CD14-positive monocyte (primary cell): ENCODE measurements at regions not wholly inside any gene's neighbourhood (a gene's known extent, or its start where the extent isn't known, plus 50 kb on each side); places are given as distances from the start of the nearest gene placed in this dataset.

Experiments used
- DNase-seq, 3 donors: peaks; one replicate each; pipeline ENCODE4 v3.0.0-alpha.2; 2011 to 2022
- H2AFZ ChIP-seq: 2 replicates; pipeline ENCODE4 v1.6.0; 2012; ENCODE audit warnings: mild to moderate bottlenecking, low read depth, low read length, inconsistent platforms; ENCODE audit not compliant: insufficient read depth, poor library complexity, severe bottlenecking
- H3K27ac ChIP-seq, 2 donors: 1 replicate in 1 of 2; 2 replicates in 1 of 2; pipeline ENCODE4 v1.5.1; 2012 to 2013; ENCODE audit warnings: low read length in 2 of 2, control low read depth in 1 of 2, inconsistent platforms in 1 of 2, low read depth in 1 of 2, mild to moderate bottlenecking in 1 of 2
- H3K27me3 ChIP-seq, 2 donors: one replicate each; pipeline versions ENCODE4 v1.6.0 to v1.6.1; 2011 to 2013; ENCODE audit warnings: low read length in 2 of 2; ENCODE audit not compliant: control insufficient read depth in 2 of 2, insufficient read depth in 2 of 2
- H3K36me3 ChIP-seq, 2 donors: replicated peaks in 1 of 2; 1 replicate in 1 of 2; 2 replicates in 1 of 2; pipeline versions ENCODE4 v1.5.1 to v1.6.1; 2012 to 2013; ENCODE audit warnings: low read length in 2 of 2, control low read depth in 1 of 2, inconsistent platforms in 1 of 2, mild to moderate bottlenecking in 1 of 2; ENCODE audit not compliant: insufficient read depth in 2 of 2, control insufficient read depth in 1 of 2
- H3K4me1 ChIP-seq, 2 donors: 1 replicate in 1 of 2; 2 replicates in 1 of 2; pipeline versions ENCODE4 v1.5.1 to v1.6.1; 2012 to 2013; ENCODE audit warnings: low read length in 2 of 2, control low read depth in 1 of 2, inconsistent platforms in 1 of 2, mild to moderate bottlenecking in 1 of 2, moderate library complexity in 1 of 2; ENCODE audit not compliant: insufficient read depth in 2 of 2, control insufficient read depth in 1 of 2
- H3K4me2 ChIP-seq: replicated peaks from 2 replicates; pipeline ENCODE3; 2012; ENCODE audit warnings: low read length, moderate library complexity, mild to moderate bottlenecking; ENCODE audit not compliant: poor library complexity, severe bottlenecking; ENCODE audit errors: extremely low read depth
- H3K4me3 ChIP-seq, 3 experiments: fragments of 200-600 bp in 1 of 3; sonication (generic) in 1 of 3; replicated peaks in 1 of 3; 1 replicate in 2 of 3; 2 replicates in 1 of 3; pipeline ENCODE4 v1.5.1; 2011 to 2013; ENCODE audit warnings: low read length in 3 of 3, mild to moderate bottlenecking in 3 of 3, control low read depth in 2 of 3, low read depth in 2 of 3, inconsistent platforms in 1 of 3, moderate library complexity in 1 of 3
- H3K79me2 ChIP-seq: 2 replicates; pipeline ENCODE4 v1.6.0; 2012; ENCODE audit warnings: mild to moderate bottlenecking, control low read depth, inconsistent platforms, low read length, moderate library complexity; ENCODE audit not compliant: insufficient read depth
- H3K9ac ChIP-seq: 2 replicates; pipeline ENCODE4 v1.6.0; 2017; ENCODE audit warnings: low read length, mild to moderate bottlenecking; ENCODE audit not compliant: insufficient read depth, poor library complexity, severe bottlenecking
- H3K9me3 ChIP-seq, 2 donors: replicated peaks in 1 of 2; 1 replicate in 1 of 2; 2 replicates in 1 of 2; pipeline versions ENCODE4 v1.5.1 to v1.6.1; 2012 to 2013; ENCODE audit warnings: low read length in 2 of 2, control low read depth in 1 of 2; ENCODE audit not compliant: control insufficient read depth in 1 of 2, insufficient read depth in 1 of 2
- H4K20me1 ChIP-seq: 2 replicates; pipeline ENCODE4 v1.6.0; 2012; ENCODE audit warnings: mild to moderate bottlenecking, low read length, control low read depth, moderate library complexity; ENCODE audit not compliant: insufficient read depth
- H3K27ac Mint-ChIP-seq, 7 donors: one replicate each; pipeline ENCODE4 v1.8.0; 2020; ENCODE audit warnings: mild to moderate bottlenecking in 7 of 7, mixed read lengths in 7 of 7, moderate library complexity in 6 of 7, inconsistent platforms in 2 of 7
- H3K27me3 Mint-ChIP-seq, 3 donors: one replicate each; pipeline ENCODE4 v1.8.0; 2021 to 2022; ENCODE audit warnings: low read depth in 3 of 3, mild to moderate bottlenecking in 3 of 3, mixed read lengths in 3 of 3, moderate library complexity in 3 of 3, inconsistent platforms in 1 of 3
- H3K36me3 Mint-ChIP-seq, 2 donors: one replicate each; pipeline ENCODE4 v1.8.0; 2020; ENCODE audit warnings: mixed read lengths in 2 of 2, inconsistent platforms in 1 of 2, mild to moderate bottlenecking in 1 of 2
- H3K4me1 Mint-ChIP-seq: one replicate; pipeline ENCODE4 v1.8.0; 2020; ENCODE audit warnings: mild to moderate bottlenecking, mixed read lengths
- H3K4me3 Mint-ChIP-seq, 2 donors: one replicate each; pipeline ENCODE4 v1.8.0; 2020; ENCODE audit warnings: mild to moderate bottlenecking in 2 of 2, mixed read lengths in 2 of 2, moderate library complexity in 1 of 2
- H3K9me3 Mint-ChIP-seq, 7 donors: one replicate each; pipeline ENCODE4 v1.8.0; 2020 to 2022; ENCODE audit warnings: mixed read lengths in 7 of 7, mild to moderate bottlenecking in 6 of 7, moderate library complexity in 6 of 7, inconsistent platforms in 2 of 7
- CTCF ChIP-seq: fragments of 200-600 bp; IDR thresholded peaks from one replicate; pipeline ENCODE4 v1.8.0; 2022; ENCODE audit warnings: antibody characterized with exemption, mild to moderate bottlenecking
- WGBS: methylation state at CpG from one replicate; pipeline ENCODE4 v1.1.5; 2013; ENCODE audit warnings: missing lambda C conversion rate; ENCODE audit not compliant: insufficient coverage; 5-methylcytosine and 5-hydroxymethylcytosine counted together
- intact Hi-C, 2 donors: fragments of 100-400 bp; cut with micrococcal nuclease; formaldehyde crosslinking; loops; one replicate each; pipeline versions ENCODE4 v1.15.0 to v1.15.1; 2023

- no peak overlapping the region for H3K9ac ChIP-seq
- no peaks in the 10 kb centered on the region for H4K20me1 ChIP-seq
- H3K79me2 ChIP-seq, result no peaks in the 10 kb centered on the region
- H3K9me3 Mint-ChIP-seq, result peaks cover 0 to 7% (median 0%) of the 10 kb centered on the region in 7 donors
- no peak overlapping the region for H3K4me3 ChIP-seq
- no peaks in the 10 kb centered on the region for H3K36me3 Mint-ChIP-seq
- no peaks in the 10 kb centered on the region for H3K9me3 ChIP-seq
- no peak for DNase-seq
- no peak overlapping the region for H2AFZ ChIP-seq
- intact Hi-C loops, result no loop called here
- H3K27me3 ChIP-seq, result no peaks in the 10 kb centered on the region
- no peaks in the 10 kb centered on the region for H3K4me1 Mint-ChIP-seq
- no peak overlapping the region for H3K4me2 ChIP-seq
- TF ChIP-seq CTCF, result no peak
- H3K36me3 ChIP-seq, result no peaks in the 10 kb centered on the region
- no peak overlapping the region for H3K27ac Mint-ChIP-seq
- H3K27me3 Mint-ChIP-seq, result peaks cover 0 to 1% (median 0%) of the 10 kb centered on the region in 3 donors
- no peak overlapping the region for H3K4me3 Mint-ChIP-seq
- H3K27ac ChIP-seq, result no peak overlapping the region
- WGBS, result no CpG with 5 or more reads among the region's 2 CpGs
- H3K4me1 ChIP-seq, result no peaks in the 10 kb centered on the region
Measured at GRCh38 chr2:150549381-150549780, 61.9 kb upstream of the RND3 start.

- no peak for TF ChIP-seq CTCF
- no peak overlapping the region for H3K4me2 ChIP-seq
- Mint-ChIP-seq H3K9me3 (peaks cover 0 to 9% (median 2%) of the 10 kb centered on the region in 7 donors), H3K4me3 (no peak overlapping the region), H3K27ac (no peak overlapping the region), H3K27me3 (peaks cover 0 to 1% (median 0%) of the 10 kb centered on the region in 3 donors), H3K36me3 (no peaks in the 10 kb centered on the region), H3K4me1 (no peaks in the 10 kb centered on the region)
- no peak for DNase-seq
- H2AFZ ChIP-seq, result no peak overlapping the region
- H3K9ac ChIP-seq, result no peak overlapping the region
- H3K27ac ChIP-seq, result no peak overlapping the region
- no peaks in the 10 kb centered on the region for H4K20me1 ChIP-seq
- H3K79me2 ChIP-seq, result no peaks in the 10 kb centered on the region
- H3K9me3 ChIP-seq, result no peaks in the 10 kb centered on the region
- intact Hi-C loops, result no loop called here
- no peaks in the 10 kb centered on the region for H3K27me3 ChIP-seq
- H3K4me1 ChIP-seq, result no peaks in the 10 kb centered on the region
- H3K4me3 ChIP-seq, result no peak overlapping the region
- no peaks in the 10 kb centered on the region for H3K36me3 ChIP-seq
- WGBS, result no CpG with 5 or more reads among the region's 2 CpGs
Measured at GRCh38 chr2:150548527-150548926, 61.1 kb upstream of the RND3 start.
